ENCODE measurements at regions not wholly inside any gene's neighbourhood (a gene's known extent, or its start where the extent isn't known, plus 50 kb on each side); places are given as distances from the start of the nearest gene placed in this dataset.
"Not testable (repeated sequence)": the region's sequence is repeated elsewhere in the genome, so short reads cannot be mapped to it uniquely, and the experiment has no call there.

GRCh38 chr6:163745536-163746400 lies 331.2 kb downstream of the QKI start:
- DNase-seq: no peak

- no peak for DNase-seq
Observed at GRCh38 chr6:163744256-163744925, 329.9 kb downstream of the QKI start.

- DNase-seq: no peak
Observed at GRCh38 chr6:163743796-163744195, 329.3 kb downstream of the QKI start.

GRCh38 chr6:163741743-163742363 lies 327.3 kb downstream of the QKI start:
- no peak for DNase-seq

GRCh38 chr6:163741342-163741741 lies 326.8 kb downstream of the QKI start:
- no peak for DNase-seq

- no peak for DNase-seq
Observed at GRCh38 chr6:163739966-163740365, 325.4 kb downstream of the QKI start.

GRCh38 chr6:163739408-163739725 lies 324.8 kb downstream of the QKI start:
- no peak for DNase-seq

GRCh38 chr6:163738725-163739407 lies 324.3 kb downstream of the QKI start:
- DNase-seq: no peak

GRCh38 chr6:163738304-163738703 lies 323.8 kb downstream of the QKI start:
- DNase-seq: no peak

GRCh38 chr6:163735076-163735475 lies 320.6 kb downstream of the QKI start:
- no peak for DNase-seq

- DNase-seq: no peak
Observed at GRCh38 chr6:163733061-163733460, 318.5 kb downstream of the QKI start.

- DNase-seq: no peak
Observed at GRCh38 chr6:163732479-163732878, 318.0 kb downstream of the QKI start.

GRCh38 chr6:163732014-163732351 lies 317.5 kb downstream of the QKI start:
- DNase-seq: not testable (repeated sequence)

- no peak for DNase-seq
Observed at GRCh38 chr6:163731215-163732013, 316.9 kb downstream of the QKI start.

GRCh38 chr6:163730246-163731210 lies 316.0 kb downstream of the QKI start:
- no peak for DNase-seq

GRCh38 chr6:163729127-163729872 lies 314.8 kb downstream of the QKI start:
- DNase-seq: no peak

GRCh38 chr6:163728442-163729126 lies 314.1 kb downstream of the QKI start:
- DNase-seq: no peak

GRCh38 chr6:163726037-163726695 lies 311.6 kb downstream of the QKI start:
- no peak for DNase-seq

All from activated naive CD4-positive, alpha-beta T cell treated with Interleukin-2 at 50 U/mL for 16 hours (primary cell).